ENCODE measurements at regions not wholly inside any gene's neighbourhood (a gene's known extent, or its start where the extent isn't known, plus 50 kb on each side); places are given as distances from the start of the nearest gene placed in this dataset.

DNA sequence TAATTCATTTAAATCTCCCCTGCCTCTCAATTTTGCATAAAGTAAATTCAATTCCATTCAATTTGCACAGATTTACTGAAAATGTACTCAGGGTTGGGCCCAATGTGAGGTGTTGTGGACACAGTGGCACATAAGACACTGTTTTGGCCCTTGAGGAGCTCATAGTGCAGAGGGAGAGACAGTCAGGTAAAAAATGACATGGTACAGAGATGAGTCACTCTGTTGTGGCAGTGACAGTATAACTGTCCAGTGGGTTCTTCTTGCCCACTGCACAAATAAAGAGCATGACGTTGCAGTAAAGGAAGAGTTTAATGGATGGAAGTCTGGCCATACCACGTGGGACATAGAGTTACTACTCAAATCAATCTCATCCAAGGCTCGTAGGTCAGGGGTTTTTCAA, 400.3 kb upstream of the TRIB2 start:
- no peak for DNase-seq (ENCODE audit: low read depth)

DNA sequence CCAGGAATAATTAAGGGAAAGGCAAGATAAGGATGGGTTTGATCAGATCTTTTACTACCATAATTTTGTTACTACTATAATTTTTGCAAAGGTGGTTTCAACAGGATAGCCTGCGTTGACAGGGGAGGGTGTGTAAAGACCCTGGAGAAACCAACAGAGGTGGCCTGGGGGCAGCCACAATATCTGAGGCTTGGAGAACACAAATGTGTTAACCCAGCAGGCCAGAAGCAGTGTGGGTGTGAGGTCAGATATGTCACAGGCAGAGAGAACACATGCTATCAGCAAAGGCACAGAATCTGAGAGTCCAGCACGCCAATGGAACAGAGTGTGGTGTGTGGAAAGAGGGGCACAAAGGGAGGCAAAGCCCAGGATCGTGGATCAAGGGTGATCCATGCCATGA, 399.4 kb upstream of the TRIB2 start:
- DNase-seq (ENCODE audit: low read depth), result no peak

DNA sequence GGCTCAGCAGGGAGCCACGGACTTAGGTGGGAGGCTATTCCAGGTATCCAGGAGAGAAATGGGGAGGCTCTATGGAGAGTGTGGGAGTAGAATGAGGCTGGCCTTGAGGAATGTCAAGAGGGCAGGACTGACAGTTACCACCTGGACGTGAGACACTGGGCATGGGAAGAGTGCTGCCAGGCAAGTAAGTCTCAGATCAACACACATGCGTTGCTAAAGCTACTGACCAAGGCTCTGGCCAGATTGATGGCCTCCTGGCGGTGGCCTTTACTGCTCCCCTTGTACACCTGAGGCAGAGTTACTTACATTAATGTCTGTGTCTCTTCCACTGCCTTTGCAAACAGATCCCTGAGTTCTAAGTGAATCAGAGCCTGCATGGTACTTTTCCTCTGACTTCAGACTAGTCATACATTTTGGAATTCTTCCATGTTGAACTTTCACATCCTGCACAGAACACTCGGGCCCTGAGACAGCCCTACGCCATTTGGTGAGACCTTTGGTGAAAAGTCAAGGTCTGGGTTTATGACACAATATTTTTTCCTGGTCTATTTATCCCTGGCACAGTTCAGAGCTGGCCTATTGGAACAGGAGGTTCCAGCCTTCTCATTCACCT, 398.8 kb upstream of the TRIB2 start:
- no peak for DNase-seq (ENCODE audit: low read depth)

DNA sequence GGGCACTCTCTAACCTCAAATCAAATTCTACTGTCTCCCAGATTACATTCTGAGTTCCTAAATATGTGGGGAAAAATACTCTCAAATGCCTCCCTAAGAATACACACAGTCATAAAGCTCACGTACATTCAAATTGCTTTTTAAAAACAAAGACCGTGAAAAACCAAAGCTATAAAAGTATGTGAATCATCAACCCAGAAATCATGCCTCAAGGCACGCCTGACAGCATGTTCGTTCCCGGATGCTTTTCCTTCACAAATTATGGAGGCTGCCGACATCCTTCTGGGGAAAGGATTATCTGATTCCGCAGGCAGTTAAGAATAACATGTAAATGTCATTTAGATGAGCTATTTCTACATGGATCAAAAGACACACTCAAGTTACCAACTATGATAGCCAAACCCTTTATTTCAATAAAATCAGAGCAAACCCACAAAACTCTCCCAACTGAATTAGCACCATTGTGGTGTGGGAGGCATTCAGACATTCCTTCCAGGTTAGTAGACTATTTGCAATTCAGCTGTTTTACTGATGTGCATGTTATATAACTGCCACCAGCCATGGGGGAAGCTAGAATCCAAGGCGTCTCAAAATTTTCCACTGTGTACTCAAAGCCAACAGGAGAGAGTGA, 398.2 kb upstream of the TRIB2 start:
- no peak for DNase-seq (ENCODE audit: low read depth)

DNA sequence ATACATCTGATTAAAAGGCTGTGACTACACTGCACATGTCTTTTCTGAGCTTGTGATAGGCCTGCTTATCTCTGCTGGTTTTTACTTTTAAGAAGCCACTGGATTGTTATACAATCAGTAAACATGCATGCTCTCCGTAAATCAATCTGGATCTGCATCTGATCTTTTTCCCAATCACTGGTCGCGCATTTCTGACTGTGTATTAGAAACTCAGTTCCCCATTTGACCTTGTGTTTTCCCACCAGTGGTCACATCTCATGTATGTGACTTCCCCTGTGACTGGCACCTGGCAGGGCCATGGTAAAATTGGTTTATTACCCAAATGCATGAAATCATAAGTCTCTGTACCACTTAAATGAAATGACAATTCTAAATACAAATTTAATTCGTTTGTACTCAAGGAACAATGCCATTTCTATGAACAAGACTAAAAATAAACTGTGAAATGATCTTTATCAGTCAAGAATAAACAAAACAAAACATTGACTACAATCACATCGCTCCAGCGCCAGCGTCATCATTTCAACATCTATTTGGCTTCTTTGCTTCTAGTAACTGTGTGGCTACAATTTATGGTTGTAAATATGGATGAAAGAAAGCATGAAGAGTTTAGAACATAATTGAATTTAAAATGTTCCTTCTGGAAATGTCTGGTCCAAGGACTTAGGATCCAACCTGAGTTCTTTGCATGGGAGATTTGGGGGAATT, 396.6 kb upstream of the TRIB2 start:
- DNase-seq (ENCODE audit: low read depth), result no peak

DNA sequence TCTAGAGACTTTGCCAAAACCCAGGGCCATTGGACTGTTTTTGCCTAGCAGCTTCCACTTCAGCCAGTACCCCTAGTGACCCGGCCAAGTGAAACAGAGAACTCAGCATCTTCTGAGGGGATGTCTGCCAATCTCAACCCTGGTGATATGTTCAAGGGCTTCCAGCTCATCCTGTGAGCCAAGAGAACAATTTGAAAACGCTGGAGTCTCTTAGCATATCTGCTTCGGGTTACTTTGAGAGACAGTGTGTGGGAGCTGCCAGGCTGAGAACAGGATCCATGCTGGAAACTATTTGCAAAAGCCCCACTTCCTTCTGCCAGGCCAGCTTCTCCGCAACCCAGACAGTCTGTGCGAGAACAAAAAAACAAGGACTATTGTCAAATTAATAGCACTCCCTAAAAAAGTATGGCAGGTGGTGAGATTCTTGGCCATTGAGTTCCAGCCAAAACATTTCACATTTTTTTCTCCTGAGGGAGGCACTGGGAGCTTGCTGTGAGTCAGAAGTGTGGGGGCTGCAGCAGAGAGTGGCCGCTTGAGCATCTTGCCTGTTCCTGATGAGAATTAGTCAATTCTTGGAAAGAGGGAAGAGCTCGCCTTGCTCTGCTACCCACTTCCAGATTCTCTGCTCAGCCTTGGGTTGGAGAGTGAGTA, 395.6 kb upstream of the TRIB2 start:
- DNase-seq (ENCODE audit: low read depth), result no peak

DNA sequence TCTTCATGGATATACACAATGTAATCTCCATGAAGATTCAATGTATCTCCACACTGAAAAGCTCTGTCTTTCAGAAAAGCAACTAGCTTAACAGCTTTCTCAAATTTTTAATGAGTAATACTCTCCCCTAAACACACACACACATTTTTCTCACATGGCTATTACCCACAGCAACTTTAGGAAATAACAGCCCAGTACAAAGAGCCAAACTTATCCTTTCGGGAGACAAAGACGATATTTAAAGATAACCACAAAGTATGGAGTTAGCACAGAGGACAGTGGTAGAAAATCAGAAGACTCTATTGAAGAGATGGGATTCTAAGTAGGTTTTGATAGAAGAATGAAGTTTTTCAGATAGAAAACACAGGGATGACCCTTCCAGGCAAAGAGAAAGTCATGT, 394.9 kb upstream of the TRIB2 start:
- no peak for DNase-seq (ENCODE audit: low read depth)

DNA sequence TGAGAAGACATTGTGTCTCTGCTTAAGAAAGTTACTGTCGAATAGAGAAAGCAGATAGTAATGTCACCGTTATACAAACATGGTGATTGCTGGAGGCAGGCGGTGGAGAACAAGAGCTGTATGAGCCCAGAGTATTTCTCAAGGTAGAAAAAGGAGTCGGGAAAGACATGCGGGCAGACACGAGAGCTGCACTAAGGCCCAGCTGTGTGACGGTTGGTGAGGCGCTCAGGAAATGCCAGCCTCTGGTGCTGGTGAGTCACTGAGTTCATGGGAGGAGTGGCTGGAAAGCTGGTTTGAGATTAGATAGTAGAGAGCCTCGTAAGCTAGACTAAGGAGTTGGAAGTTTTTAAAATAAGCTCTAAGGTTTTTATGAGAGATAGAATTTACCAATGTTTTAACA, 390.9 kb upstream of the TRIB2 start:
- DNase-seq (ENCODE audit: low read depth), result no peak

DNA sequence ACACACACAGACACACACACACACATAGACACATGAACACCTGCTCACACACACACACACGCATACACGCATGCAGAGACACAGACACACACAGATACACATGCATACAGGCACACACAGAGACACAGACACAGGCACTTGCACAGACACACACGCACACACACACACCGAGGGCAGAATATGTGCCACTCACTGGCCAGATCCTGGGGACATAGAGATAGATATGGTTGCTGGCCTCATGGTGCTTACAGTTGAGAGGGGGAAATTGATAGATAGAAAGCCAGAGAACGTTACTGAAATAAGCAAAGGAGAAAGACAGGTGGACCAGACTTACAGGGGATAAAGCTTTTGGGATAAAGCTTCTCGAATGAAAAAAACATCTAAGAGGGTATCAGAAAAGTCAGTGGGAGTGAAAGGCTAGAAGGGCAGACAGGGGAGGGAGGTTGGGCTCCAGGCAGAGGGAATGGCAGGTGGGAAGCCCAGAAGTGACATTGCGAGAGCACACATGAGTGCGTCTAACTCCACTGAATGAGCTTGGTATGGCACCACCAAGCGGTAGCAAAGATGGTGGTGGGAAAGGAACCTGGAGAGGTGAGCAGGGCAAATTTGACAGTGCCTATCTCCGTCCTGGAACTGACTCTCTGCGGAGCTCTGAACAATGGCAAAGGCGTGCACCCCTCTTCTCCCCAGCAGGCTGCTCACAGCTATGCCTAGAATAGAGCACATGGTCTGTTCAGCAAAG, 390.1 kb upstream of the TRIB2 start:
- no peak for DNase-seq (ENCODE audit: low read depth)

DNA sequence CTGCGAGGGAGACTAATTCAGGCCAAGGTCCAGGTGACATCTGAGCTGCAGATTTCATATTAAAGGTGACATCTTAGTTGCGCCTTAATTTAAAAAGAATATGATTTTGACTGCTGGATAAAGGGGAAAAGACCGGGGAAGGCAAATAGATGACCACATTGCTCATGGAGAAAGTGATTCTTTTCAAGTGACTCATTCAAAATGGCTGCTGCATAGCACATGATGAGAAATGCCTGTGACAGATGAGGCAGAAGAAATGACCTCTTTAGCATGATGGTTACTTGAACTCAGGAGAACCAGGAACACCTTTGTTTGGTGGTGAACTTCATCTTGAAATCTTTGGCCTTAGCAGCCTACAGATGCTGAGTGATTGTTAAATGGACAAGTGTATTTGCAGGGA, 385.8 kb upstream of the TRIB2 start:
- DNase-seq (ENCODE audit: low read depth), result no peak

DNA sequence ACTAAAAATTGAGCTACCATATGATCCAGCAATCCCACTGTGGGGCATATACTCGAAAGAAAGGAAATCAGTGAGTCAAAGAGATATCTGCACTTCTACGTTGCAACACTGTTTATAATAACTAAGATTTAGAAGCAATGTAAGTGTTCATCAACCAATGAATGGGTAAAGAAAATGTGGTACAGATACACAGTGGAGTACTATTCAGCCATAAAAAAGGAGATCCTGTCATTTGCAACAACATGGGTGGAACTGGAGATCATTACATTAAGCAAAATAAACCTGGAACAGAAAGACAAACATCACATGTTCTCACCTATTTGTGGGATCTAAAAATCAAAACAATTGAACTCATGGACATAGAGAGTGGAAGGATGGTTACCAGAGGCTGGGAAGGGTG, 385.0 kb upstream of the TRIB2 start:
- DNase-seq (ENCODE audit: low read depth), result no peak

DNA sequence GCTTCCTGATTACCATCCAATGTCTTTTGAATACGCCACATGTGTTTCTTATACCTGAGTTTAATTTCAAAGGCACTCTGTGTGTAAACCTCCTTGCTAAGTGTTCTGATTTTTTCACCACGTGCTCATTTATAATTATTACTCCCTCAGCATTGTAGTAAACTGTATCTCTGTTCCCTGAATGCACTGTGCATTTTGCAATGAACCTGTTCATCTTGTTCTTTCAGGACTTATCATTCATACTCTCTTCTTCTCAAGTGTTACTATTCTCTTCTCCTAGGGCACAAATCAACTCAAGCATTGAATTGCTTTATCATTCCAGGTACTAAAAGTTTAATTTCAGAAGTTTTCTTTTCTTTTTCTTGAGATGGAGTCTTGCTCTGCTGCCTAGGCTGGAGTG, 383.4 kb upstream of the TRIB2 start:
- DNase-seq (ENCODE audit: low read depth), result no peak

DNA sequence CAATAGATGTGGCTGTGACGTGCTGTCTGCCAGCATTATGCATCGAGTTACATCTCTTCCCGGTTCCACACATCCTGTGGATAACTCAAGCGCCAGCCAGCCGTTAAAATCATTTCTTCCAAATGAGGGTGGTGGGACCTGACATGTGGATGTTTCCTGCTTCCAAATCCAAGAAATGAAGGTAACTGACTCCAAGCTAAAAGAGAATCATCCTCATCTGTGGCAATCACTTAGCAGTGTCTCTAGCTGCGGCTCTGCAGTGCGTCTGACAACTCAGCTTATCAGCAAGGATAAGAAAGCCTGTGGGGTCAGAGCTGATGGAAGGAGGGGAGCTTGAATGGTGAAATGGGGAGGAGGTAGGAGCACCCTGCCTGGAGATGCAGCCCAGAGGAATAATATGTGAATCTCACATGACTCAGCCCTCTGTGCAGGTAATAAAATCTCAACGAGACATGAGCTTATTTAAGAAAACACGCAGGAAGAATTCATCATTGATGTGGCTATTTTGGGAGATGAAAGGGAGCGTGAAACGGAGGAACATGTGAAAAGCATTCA, 382.2 kb upstream of the TRIB2 start:
- DNase-seq (ENCODE audit: low read depth), result no peak

DNA sequence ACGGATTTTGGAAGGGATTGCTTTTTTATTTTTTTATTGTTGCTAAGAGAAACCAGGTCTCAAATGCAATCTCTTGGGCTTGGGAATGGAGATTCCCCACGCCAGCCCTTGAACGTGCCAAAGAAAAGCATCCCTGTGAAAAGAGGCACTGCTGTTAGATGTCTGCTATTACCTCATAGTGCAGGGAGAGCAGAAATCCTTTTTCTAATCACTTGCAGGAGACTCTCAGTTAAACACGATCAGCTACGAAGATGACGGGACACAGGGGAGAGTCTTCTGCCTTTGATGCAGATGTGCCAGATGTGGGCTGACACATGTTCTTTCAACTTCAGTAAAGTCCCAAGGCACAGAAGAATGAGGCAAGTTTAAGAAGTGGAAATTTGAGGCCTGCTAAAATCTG, 381.6 kb upstream of the TRIB2 start:
- DNase-seq (ENCODE audit: low read depth), result no peak

DNA sequence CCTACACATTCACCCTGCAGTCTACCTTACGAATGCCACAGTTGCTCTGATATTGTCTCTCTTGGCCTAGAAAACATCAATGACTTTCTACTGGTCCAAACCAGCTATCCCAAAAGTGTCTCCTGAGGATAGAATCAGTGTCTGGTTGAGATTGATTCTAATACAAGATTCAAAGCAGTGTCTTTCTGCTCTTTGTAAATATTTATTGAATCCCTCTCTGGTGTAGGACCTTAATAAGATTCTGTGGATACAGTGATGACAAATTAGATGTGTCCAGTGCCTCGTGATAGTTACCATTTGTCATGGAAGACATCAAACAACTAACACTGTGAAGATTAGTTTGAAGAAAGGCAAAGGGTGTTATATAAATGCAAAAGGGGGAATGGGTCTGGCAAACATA, 380.7 kb upstream of the TRIB2 start:
- DNase-seq (ENCODE audit: low read depth), result no peak

DNA sequence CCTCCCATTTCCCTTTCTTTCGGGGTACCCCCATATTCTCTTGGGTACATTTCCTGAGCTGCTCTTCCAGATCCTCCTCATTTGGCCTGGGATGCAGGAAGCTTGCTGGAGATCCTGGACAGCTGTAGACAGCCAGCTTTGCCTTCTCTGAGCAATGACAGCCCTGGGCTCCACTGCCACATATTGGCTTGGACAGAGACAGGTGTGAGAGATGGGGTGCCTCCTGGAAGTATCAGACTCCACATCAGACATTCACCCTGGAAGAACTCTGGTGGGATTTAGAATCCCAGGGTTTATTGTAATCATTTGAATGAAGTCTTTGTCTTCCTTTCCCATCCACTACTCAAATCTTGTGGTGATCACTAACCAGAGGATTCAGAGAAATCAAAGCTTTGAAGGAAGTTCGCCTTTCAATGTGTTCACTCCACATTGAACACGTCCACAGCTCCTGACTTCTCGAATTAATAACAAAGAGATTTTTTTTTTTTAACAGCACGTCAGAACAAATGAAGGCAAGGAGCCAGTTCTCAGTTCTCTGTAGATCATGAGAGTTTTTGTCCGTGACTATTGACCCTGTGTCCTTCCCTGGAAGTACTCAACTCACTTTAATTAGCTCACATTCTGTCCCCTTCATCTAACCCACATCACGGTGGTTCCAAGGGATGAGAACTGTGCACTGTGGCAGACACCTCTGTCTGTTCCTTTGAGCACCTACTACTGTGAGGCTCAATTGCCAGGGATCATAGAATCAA, 377.6 kb upstream of the TRIB2 start:
- no peak for DNase-seq (ENCODE audit: low read depth)

DNA sequence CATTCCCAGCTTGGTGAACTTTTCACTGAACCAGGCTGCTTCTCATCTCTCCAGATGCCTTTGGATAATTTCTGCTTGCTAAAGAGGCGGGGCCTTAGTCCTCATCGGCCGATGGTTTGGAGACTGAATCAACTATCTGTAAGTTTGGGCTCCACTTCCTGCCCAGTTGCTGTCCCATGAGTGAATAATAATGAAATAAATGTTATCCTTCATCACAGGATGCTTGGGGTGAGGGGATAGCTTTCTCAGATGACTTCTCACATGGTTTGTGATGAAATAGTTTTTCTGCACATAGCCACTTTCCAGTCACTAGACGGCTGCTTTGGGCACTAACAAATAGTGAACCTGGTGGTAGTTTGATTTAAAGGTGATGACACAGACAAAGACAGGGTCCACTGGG, 376.6 kb upstream of the TRIB2 start:
- no peak for DNase-seq (ENCODE audit: low read depth)

DNA sequence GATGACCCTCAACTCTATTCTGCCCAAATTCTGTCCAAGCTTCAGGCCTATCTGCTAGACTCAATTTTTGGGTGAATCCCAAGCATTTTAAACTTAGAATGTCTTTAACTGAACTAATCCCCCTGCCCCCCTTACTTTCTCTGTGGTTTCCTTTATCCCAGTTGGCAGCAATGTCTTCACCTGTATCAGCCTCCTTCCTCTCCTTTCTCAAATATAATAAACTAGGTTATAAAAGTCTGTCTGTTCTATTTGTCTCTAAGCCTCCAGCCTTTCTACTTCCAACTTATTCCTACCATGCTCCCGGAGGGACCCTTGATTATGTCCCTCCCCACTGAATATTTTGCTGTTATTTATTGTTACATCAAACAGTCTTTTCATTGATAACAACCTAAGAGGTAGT, 375.5 kb upstream of the TRIB2 start:
- DNase-seq (ENCODE audit: low read depth), result no peak

DNA sequence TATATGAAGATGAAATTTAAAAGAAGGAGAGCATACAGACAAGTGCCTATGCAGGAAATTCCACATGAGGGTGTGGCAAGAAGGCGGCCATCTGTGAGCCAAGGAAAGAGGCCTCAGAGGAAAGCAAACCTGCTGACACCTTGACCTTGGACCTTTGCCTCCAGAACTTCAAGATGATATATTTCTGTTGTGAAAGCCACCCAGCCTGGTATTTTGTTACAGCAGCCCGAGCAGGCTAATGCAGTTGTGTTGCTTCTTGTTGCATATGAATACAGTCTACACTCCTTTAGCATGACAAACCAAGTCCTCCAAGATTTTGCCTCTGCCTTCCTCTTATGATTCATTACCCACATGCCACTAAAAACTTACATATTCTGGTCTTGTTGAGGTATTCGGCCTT, 374.8 kb upstream of the TRIB2 start:
- DNase-seq (ENCODE audit: low read depth), result no peak

DNA sequence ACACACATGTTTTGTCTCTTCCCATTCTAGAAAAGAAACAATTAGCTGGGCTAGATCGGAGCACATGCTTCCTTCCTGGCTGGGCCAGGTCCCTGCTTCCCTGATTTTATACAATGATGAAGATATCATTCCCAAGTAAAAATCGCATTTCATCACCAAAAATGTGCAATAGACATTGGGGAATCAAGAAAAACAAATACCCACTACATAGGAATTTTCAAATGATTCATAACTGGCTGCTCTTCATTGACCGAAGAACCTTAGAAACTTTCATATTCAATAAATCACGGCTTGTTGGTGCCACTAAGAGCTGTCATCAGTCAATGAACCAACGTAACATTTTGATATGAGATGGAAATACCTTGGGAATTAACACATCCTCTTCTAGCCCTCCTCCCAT, 373.6 kb upstream of the TRIB2 start:
- DNase-seq (ENCODE audit: low read depth), result no peak

DNA sequence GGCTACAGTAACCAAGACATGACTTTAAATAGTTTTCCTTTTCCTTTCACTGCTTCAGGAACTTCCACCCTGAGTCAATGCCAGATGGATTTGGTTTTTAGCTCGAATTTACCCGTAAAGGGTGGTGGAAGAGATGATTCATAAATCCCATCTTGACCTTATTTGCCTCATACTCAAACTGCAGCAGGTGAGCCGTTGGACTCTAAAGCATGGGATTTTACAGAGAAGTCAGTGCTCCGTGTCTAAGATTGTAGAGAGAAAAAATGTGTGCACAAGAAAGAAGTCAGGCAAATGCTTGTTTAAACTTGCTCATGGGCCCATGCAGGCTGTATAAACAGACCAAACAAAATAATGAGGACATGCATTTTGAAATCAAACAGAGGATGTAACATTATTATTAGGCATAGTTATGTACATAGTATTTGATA, 369.7 kb upstream of the TRIB2 start:
- DNase-seq (ENCODE audit: low read depth), result no peak

DNA sequence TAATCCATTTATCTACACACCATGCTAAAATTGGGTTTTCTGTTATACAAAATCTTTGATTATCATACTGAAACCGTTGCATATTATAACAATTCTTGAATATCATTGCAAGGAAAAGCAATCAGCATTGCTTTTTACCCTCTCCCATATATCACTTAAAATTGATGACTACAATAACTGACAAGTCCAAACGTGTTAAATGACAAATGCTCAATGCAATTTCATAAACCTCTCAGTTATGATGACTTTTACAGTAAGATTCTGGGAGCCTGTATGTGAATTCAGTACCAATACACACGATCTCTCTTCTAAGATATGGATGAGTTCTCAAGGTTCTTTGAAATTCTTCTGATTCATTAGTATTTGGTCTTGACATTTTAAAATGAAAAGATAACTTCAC, 368.5 kb upstream of the TRIB2 start:
- no peak for DNase-seq (ENCODE audit: low read depth)

All from stimulated activated CD8-positive, alpha-beta memory T cell treated with anti-CD3 and anti-CD28 coated beads, Interleukin-7, amount 100 ng/mL, for 24 hours (primary cell).